AG20443 (cell line): ENCODE measurements at regions not wholly inside any gene's neighbourhood (a gene's known extent, or its start where the extent isn't known, plus 50 kb on each side); places are given as distances from the start of the nearest gene placed in this dataset.

Source experiments
- DNase-seq: peaks from one replicate; pipeline ENCODE4 v3.0.0; 2012; ENCODE audit warnings: low spot score, mixed read lengths

- DNase-seq = no peak
Observed at GRCh38 chr4:16365036-16365569, 138.8 kb upstream of the TAPT1 start.

- no peak for DNase-seq
Observed at GRCh38 chr4:16360694-16361262, 134.5 kb upstream of the TAPT1 start.

DNA sequence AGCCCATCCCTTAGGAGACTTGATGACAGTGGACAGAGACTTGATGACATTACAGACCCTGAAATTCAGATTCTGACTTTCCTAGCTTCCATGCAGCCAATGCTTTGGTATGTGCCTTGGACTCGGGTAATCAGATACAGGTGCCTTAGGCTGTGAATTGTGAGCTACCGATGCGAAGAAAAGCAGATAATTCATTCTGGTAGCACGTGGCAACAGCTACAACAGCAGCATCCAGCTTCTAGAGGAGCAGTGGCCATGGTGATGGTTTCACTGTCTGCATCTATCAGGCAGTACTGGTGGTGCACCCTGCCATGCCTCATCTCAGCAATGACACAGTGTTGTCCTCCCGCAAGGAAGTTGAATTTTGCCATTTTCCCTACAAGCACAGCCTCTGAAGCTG, 126.9 kb upstream of the TAPT1 start:
- DNase-seq = no peak

DNA sequence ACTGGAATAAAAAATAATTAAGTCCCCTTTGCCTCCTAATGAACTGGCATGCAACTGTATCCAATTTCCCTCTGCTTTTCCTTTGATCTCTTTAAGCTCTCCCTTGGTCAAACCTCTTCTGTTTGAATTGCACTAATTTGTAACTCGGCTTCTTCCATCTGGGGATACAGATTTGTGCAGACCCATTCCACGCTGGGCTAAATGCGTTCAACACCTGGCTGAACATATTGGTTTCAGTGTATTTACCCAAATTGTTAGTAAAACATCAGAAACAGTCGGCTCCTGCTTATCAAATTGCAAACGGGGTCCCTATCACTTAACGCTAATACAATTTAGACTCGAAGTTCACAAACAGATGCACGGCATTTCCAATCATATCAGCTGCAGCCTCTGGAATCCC, 124.9 kb upstream of the TAPT1 start:
- no peak for DNase-seq

DNA sequence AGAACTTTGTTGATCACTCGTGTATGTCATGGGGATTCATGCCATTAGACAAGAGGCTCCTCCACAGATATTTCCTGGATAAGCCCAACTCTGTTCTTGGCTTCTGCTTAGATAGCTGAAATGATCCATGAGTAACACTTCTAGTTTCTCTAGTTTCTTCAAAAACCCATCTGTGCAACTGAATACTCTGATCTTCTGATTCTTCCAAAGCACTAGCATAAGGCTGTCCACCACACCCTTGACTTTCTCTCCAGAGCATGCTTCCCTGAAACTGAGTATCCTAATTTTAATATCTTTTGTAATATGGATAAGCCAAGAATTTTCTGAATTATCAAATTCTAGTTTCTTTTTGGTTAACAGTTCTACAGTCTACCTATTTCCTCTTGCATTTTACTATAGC, 118.6 kb upstream of the TAPT1 start:
- DNase-seq = no peak

GRCh38 chr4:16337936-16338335, 111.7 kb upstream of the TAPT1 start:
- DNase-seq = no peak

DNA sequence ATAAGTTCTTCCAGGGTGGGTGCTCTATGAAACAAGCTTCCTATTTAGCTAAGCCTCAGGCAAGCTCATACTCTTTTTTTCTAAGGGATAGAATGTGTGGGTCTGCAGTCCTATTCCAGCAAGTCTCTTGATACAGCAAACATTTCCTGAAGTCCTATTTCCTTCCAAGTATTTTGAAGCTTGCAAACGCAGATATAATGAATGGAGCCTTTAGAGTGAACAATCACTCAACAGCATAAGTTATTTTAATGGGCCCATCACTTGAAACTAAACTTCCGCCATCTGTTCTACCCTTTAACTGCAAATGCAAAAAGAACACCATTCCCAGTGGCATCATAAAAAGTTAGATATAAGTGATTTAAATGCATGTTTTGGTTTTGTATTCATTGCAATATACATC, 108.3 kb upstream of the TAPT1 start:
- DNase-seq = no peak

- no peak for DNase-seq
Observed at GRCh38 chr4:16329797-16330134, 103.5 kb upstream of the TAPT1 start.

DNA sequence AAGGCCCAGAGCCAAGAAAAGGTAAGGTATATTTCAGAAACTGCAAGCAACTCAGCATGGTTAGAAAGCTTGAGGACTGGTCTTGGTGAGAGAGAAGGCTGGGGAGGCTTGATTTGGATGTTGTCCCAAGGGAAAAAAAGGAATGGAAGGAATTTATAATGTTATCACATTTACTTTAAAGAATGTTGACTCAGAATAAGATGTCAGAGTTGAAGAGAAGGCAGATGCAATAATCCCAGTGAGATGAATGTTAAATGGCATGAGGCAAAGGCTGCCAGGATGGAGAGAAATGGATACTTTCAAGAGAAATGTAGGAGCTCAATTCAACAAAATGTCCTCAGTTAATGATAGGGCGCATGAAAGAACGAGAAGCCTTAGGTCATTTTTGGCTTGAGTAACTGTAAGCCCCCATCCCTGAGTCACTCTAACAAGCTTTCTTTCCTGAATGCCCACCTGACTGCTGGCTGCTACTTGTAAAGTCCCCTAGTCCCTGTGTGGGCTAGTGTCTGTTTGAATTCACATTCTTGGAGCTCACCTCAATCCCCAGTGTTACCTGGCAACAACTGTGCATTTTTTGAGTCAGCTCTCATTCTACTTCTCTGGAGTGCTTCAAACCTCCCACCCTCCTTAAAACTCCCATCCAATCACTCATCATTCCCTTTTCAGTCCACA, 103.0 kb upstream of the TAPT1 start:
- no peak for DNase-seq

DNA sequence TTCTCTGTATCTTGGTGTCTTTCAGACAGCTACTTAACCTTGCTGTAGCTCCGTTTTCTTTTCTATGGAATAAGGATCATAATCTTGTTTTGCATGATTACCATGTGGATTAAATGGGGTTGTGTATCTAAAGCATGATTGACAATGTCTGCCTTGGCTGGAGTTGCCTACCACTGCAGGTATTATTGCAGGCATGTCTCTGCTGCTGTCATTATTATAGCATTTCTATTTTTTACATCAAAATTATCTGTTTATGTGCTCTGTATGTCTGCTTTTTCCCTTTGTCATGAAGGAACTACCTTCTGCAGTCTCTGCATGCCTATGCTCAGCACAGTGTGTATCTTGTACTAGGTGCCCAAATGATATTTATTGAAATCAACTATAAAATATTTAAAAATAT, 95.9 kb upstream of the TAPT1 start:
- no peak for DNase-seq

GRCh38 chr4:16315456-16315855, 89.2 kb upstream of the TAPT1 start:
- DNase-seq = no peak

- DNase-seq = no peak
Observed at GRCh38 chr4:16310606-16311005, 84.3 kb upstream of the TAPT1 start.

GRCh38 chr4:16302648-16303047, 76.4 kb upstream of the TAPT1 start:
- no peak for DNase-seq

DNA sequence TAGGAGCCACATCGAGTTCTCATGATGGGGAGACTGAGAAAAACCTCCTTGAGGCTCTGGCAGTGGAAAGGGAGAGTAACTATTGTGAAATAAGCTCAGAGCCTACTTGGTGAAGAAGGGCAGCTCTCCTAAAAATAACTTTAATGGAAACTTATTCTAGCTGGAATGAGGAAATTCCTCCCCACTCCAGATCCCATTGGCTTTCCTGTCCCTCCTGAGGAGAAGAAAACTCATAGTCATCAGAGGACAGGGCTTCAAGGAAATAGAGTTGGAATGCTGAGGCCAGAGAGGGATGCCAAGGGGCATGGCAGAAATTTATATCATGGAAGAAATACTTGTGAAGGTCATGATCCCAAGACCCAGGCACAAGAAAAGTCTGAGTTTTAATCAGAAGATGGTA, 70.7 kb upstream of the TAPT1 start:
- DNase-seq = peak; percentile 15

DNA sequence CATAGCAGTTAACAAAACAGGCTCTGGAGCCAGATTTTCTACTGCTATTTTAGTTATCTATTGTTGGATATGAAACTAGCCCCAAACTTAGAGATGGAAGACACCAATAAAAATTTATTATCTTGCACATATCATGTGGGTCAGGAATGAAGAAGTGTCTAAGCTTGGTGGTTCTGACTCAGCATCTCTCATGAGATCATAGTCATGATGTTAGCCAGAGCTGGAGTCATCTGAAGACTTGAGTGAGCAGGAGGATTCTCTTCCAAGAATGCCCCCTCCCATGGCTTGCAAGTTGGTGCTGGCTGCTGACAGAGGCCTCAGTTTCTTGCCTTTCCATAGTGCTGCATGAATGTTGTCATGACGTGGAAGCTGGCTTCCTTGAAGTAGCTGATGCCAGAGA, 68.2 kb upstream of the TAPT1 start:
- peak; percentile 37 for DNase-seq

- no peak for DNase-seq
Observed at GRCh38 chr4:16293210-16293838, 67.1 kb upstream of the TAPT1 start.

GRCh38 chr4:16292585-16292984, 66.3 kb upstream of the TAPT1 start:
- no peak for DNase-seq

DNA sequence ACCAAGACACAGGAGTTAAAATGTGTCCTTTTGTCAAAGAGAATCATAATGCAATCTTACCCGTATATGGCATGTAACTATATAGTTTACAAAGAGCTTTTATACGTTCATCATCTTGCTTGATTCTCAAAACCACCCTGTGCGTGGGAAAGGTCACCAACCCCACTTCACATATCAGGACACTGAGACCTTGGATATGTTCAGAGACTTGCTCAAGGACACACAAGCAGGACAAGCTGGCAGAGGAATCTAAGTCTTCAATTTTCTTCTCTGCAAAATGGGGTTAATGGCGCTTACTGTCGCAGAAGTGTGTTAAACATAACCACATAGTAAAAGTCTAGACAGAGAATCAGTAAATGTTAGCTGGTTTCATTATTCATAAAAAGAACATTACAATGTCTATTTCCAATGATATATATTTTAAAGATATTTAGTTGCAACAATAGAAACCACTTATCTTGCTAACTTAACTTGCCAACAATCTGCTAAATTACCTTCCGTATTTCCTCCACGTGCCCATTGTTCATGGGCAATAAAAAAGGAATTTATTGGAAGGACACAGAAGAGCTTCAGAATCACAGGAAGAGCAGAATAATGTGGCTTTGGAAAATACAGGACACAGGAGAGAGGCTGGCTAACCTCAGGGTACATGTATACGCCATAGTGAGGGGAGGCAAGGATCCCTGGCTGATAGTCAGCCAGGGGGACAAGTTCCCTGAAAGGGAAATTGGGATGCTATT, 64.6 kb upstream of the TAPT1 start:
- no peak for DNase-seq

DNA sequence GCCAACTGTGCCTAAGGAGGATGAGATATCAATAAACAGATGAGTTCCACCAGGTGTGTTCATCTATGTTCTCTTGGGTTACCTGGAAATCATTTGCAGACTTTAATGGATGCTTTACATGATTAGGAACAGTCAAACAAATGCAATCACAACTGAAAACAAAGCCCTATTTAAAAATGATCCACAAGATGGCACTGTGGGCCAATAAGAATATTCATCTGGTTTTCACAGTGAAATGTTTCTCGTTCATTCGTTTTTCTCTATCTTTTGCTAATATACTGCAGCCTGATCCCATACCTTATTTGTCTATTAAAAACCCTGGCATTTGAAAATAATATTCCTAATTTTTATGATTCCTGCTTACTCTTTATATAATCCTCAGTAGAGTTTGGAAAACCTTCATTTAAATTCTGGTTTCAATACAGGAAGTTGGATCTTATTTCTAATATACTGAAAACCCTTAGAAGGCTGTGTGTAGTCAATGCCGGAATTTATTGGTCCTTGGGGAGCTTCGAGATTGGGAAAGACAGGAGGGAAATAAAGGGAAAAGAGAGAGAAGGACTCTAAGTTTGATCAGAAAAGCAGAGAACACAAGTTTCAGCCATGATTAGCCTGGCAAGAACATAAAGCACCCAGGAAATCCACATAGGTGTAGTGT, 63.8 kb upstream of the TAPT1 start:
- DNase-seq = peak; percentile 47

DNA sequence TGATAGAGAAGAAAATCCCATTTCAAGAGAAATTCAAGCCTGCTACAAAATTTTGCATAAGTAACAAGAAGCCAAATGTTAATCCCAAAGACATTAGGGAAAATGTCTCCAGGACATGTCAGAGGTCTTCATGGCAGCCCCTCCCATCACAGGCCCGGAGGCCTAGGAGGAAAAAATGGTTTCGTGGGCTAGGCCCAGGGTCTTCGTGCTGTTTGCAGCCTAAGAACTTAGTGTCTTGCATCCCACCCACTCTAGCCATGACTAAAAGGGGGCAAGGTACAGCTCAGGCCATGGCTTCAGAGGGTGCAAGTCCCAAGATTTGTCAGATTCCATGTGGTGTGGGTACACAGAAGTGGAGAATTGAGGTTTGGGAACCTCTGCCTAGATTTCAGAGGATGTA, 57.8 kb upstream of the TAPT1 start:
- no peak for DNase-seq

DNA sequence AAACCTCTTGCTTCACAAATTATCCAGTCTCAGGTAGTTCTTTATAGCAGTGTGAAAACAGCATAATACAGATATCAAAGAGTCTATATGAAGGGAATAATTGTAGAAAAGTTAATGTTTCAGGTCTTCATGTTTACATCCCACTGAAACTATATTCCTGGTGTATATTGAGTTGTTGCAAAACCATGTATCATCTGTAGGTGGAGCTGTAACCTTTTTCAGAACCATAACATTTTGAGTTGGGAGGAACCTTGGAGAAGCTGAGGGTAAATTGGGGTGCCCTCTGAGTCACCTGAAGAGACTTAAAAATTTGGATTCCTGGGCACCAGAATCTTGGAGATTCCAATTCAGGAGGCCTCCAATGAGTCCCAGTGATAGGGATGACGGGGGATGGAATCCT, 51.9 kb upstream of the TAPT1 start:
- no peak for DNase-seq
